Tibial nerve (tissue), 4 donors: ENCODE measurements at regions not wholly inside any gene's neighbourhood (a gene's known extent, or its start where the extent isn't known, plus 50 kb on each side); places are given as distances from the start of the nearest gene placed in this dataset.

Experiments used
- CTCF ChIP-seq, 5 experiments: fragments of 200-600 bp in 3 of 5; fragments of 450-650 bp in 2 of 5; sonication (generic) in 3 of 5; IDR thresholded peaks; one replicate each; pipeline ENCODE4 v1.5.1; 2016 to 2019; ENCODE audit warnings: antibody characterized with exemption in 5 of 5, mild to moderate bottlenecking in 3 of 5, moderate library complexity in 2 of 5
- EP300 ChIP-seq, 2 donors: sonication (generic); formaldehyde crosslinking; IDR thresholded peaks; one replicate each; pipeline ENCODE4 v1.6.1; 2017; ENCODE audit warnings: antibody characterized with exemption in 2 of 2, mild to moderate bottlenecking in 1 of 2

GRCh38 chr3:75325716-75326115 is 338.4 kb upstream of the FRG2C start:
- TF ChIP-seq CTCF (IDR thresholded peaks at IDR 0.05) (no peak), EP300 (IDR thresholded peaks at IDR 0.05) (no peak)
